DND-41 (cell line): ENCODE measurements at regions not wholly inside any gene's neighbourhood (a gene's known extent, or its start where the extent isn't known, plus 50 kb on each side); places are given as distances from the start of the nearest gene placed in this dataset.

Experiments
- ATAC-seq: fragments of 200-7000 bp; cut with Tn5 transposase; 3 replicates; pipeline ENCODE4 v1.9.1; 2021; ENCODE audit warnings: low read depth; ENCODE audit not compliant: insufficient read depth
- DNase-seq: peaks from one replicate; pipeline ENCODE4 v3.0.0-alpha.2; 2020
- H2AFZ ChIP-seq: 2 replicates; pipeline ENCODE4 v1.6.0; 2012; ENCODE audit warnings: low read depth, low read length
- H3K27ac ChIP-seq: 2 replicates; pipeline ENCODE4 v1.5.1; 2012; ENCODE audit warnings: low read length, inconsistent platforms
- H3K27me3 ChIP-seq: fragments of 200-600 bp; sonication (generic); 2 replicates; pipeline ENCODE4 v1.6.0; 2012; ENCODE audit warnings: low read length, mild to moderate bottlenecking, inconsistent platforms; ENCODE audit not compliant: insufficient read depth, poor library complexity
- H3K36me3 ChIP-seq: 2 replicates; pipeline ENCODE4 v1.5.1; 2012; ENCODE audit warnings: low read length, inconsistent platforms; ENCODE audit not compliant: insufficient read depth
- H3K4me1 ChIP-seq: 2 replicates; pipeline ENCODE4 v1.5.1; 2012; ENCODE audit warnings: mild to moderate bottlenecking, low read length; ENCODE audit not compliant: insufficient read depth
- H3K4me2 ChIP-seq: 2 replicates; pipeline ENCODE4 v1.6.0; 2012; ENCODE audit warnings: mild to moderate bottlenecking, moderate library complexity, low read length, inconsistent platforms; ENCODE audit not compliant: insufficient read depth
- H3K4me3 ChIP-seq, 2 experiments: fragments of 200-600 bp in 1 of 2; shearing (Covaris generic) in 1 of 2; 2 replicates each; pipeline ENCODE4 v1.5.1; 2012 to 2016; ENCODE audit warnings: inconsistent platforms in 2 of 2, low read length in 2 of 2, mild to moderate bottlenecking in 2 of 2, low read depth in 1 of 2, moderate library complexity in 1 of 2
- H3K79me2 ChIP-seq: 2 replicates; pipeline ENCODE4 v1.6.0; 2012; ENCODE audit warnings: low read length, inconsistent platforms; ENCODE audit not compliant: insufficient read depth
- H3K9ac ChIP-seq: 2 replicates; pipeline ENCODE4 v1.6.0; 2012; ENCODE audit warnings: low read depth, mild to moderate bottlenecking, inconsistent platforms, low read length, moderate library complexity
- H3K9me3 ChIP-seq: 2 replicates; pipeline ENCODE4 v1.5.1; 2012; ENCODE audit warnings: low read length, moderate library complexity, mild to moderate bottlenecking, inconsistent platforms; ENCODE audit not compliant: insufficient read depth, severe bottlenecking
- H4K20me1 ChIP-seq: 2 replicates; pipeline ENCODE4 v1.6.0; 2012; ENCODE audit warnings: low read length; ENCODE audit not compliant: insufficient read depth
- CTCF ChIP-seq: IDR thresholded peaks from 2 replicates; pipeline ENCODE4 v1.5.1; 2012; ENCODE audit warnings: borderline replicate concordance, low read length, moderate library complexity, mild to moderate bottlenecking; ENCODE audit not compliant: poor library complexity, severe bottlenecking; ENCODE audit errors: extremely low read depth
- EZH2 ChIP-seq: IDR thresholded peaks from 3 replicates; pipeline ENCODE4 v1.6.1; 2012; ENCODE audit warnings: borderline replicate concordance, low read depth, mild to moderate bottlenecking, moderate library complexity, low read length, inconsistent platforms; ENCODE audit not compliant: severe bottlenecking

- H3K4me3 ChIP-seq, result no peak overlapping the region
- no peaks in the 10 kb centered on the region for H3K79me2 ChIP-seq
- ATAC-seq, result no peak
- H3K27ac ChIP-seq, result no peak overlapping the region
- TF ChIP-seq CTCF, result no peak
- H4K20me1 ChIP-seq, result no peaks in the 10 kb centered on the region
- H3K36me3 ChIP-seq, result no peaks in the 10 kb centered on the region
- no peak overlapping the region for H3K9ac ChIP-seq
- no peak overlapping the region for H2AFZ ChIP-seq
- H3K4me2 ChIP-seq, result no peak overlapping the region
- H3K27me3 ChIP-seq, result no peaks in the 10 kb centered on the region
- H3K4me1 ChIP-seq, result no peaks in the 10 kb centered on the region
- DNase-seq, result no peak
- H3K9me3 ChIP-seq, result no peaks in the 10 kb centered on the region
These were observed 416.6 kb downstream of the RWDD3 start for GRCh38 chr1:95650631-95651030.

GRCh38 chr1:95652423-95652965 lies 418.5 kb downstream of the RWDD3 start:
- Histone ChIP-seq H4K20me1 (no peaks in the 10 kb centered on the region), H3K36me3 (no peaks in the 10 kb centered on the region), H3K9ac (no peak overlapping the region), H3K79me2 (no peaks in the 10 kb centered on the region), H3K4me3 (no peak overlapping the region), H3K4me1 (no peaks in the 10 kb centered on the region), H3K9me3 (no peaks in the 10 kb centered on the region), H3K4me2 (no peak overlapping the region), H3K27me3 (no peaks in the 10 kb centered on the region), H3K27ac (no peak overlapping the region), H2AFZ (no peak overlapping the region)
- DNase-seq (no peak), ATAC-seq (no peak)
- no peak for TF ChIP-seq CTCF
- no peak for TF ChIP-seq EZH2

GRCh38 chr1:95653618-95654017 lies 419.6 kb downstream of the RWDD3 start:
- TF ChIP-seq CTCF, result no peak
- H2AFZ ChIP-seq, result no peak overlapping the region
- DNase-seq, result no peak

More at GRCh38 chr1:95653618-95654017, 419.6 kb downstream of the RWDD3 start:
- Histone ChIP-seq H3K4me3 (no peak overlapping the region), H3K27me3 (no peaks in the 10 kb centered on the region), H3K79me2 (no peaks in the 10 kb centered on the region), H3K4me2 (no peak overlapping the region), H3K9ac (no peak overlapping the region), H3K27ac (no peak overlapping the region), H3K4me1 (no peaks in the 10 kb centered on the region), H3K9me3 (no peaks in the 10 kb centered on the region), H4K20me1 (no peaks in the 10 kb centered on the region), H3K36me3 (no peaks in the 10 kb centered on the region)
- ATAC-seq, result no peak
